Endothelial cell of umbilical vein (primary cell): ENCODE measurements at regions not wholly inside any gene's neighbourhood (a gene's known extent, or its start where the extent isn't known, plus 50 kb on each side); places are given as distances from the start of the nearest gene placed in this dataset.

ENCODE experiments used
- BruUV-seq: library from RNA; stranded (reverse); fragments of 400-500 nt; replicated peaks from 2 replicates; lab custom pipeline; 2021; lab: Mats Ljungman, UMichigan
- CTCF ChIA-PET: fragments of 300-600, 350-600 bp; sonication (Branson Sonifier 250); formaldehyde crosslinking; loops from one replicate; lab custom pipeline; 2021; ENCODE audit warnings: antibody characterized with exemption, inconsistent platforms; lab: Charles Lee
- POLR2A ChIA-PET: fragments of 300-600, 350-600 bp; sonication (Branson Sonifier 250); formaldehyde crosslinking; loops from one replicate; lab custom pipeline; 2021; ENCODE audit warnings: antibody characterized with exemption, inconsistent platforms; lab: Charles Lee
- DNase-seq: peaks from one replicate; pipeline ENCODE4 v3.0.0-alpha.2; 2011; ENCODE audit warnings: low read depth, low spot score
- FAIRE-seq: peaks from 2 replicates; lab custom pipeline; 2011; peaks lifted over from hg19 to GRCh38; lab: Jason Lieb, UNC
- H2AFZ ChIP-seq: 2 replicates; pipeline ENCODE4 v1.6.0; 2012; ENCODE audit warnings: low read depth, low read length, control low read depth, inconsistent platforms
- H3K27ac ChIP-seq: 2 replicates; pipeline ENCODE4 v1.5.1; 2011; ENCODE audit warnings: low read depth, mild to moderate bottlenecking, control low read depth, low read length, moderate library complexity; ENCODE audit not compliant: insufficient read depth
- H3K27me3 ChIP-seq, 2 experiments: 2 replicates each; pipeline versions ENCODE4 v1.6.0 to v1.6.1; 2011; ENCODE audit warnings: low read length in 2 of 2, mixed read lengths in 1 of 2; ENCODE audit not compliant: control insufficient read depth in 2 of 2, insufficient read depth in 2 of 2
- H3K36me3 ChIP-seq, 2 experiments: 2 replicates in 1 of 2; 3 replicates in 1 of 2; pipeline ENCODE4 v1.5.1; 2011; ENCODE audit warnings: low read length in 2 of 2, mild to moderate bottlenecking in 1 of 2, moderate library complexity in 1 of 2; ENCODE audit not compliant: control insufficient read depth in 2 of 2, insufficient read depth in 2 of 2; ENCODE audit errors: extremely low read depth in 1 of 2
- H3K4me1 ChIP-seq: 3 replicates; pipeline ENCODE4 v1.5.1; 2011; ENCODE audit warnings: mild to moderate bottlenecking, low read length; ENCODE audit not compliant: control insufficient read depth, insufficient read depth; ENCODE audit errors: extremely low read depth
- H3K4me2 ChIP-seq: 2 replicates; pipeline ENCODE4 v1.6.1; 2011; ENCODE audit warnings: low read length, control low read depth, mixed read lengths; ENCODE audit not compliant: insufficient read depth
- H3K4me3 ChIP-seq, 3 experiments: fragments of 200-600 bp in 1 of 3; sonication (generic), shearing (Covaris generic) in 1 of 3; replicated peaks in 1 of 3; 2 replicates each; pipeline ENCODE4 v1.5.1; 2011 to 2016; ENCODE audit warnings: control low read depth in 3 of 3, low read length in 3 of 3, mild to moderate bottlenecking in 2 of 3, inconsistent platforms in 1 of 3, low read depth in 1 of 3, moderate library complexity in 1 of 3; ENCODE audit not compliant: insufficient read depth in 1 of 3
- H3K79me2 ChIP-seq: 2 replicates; pipeline ENCODE4 v1.6.0; 2012; ENCODE audit warnings: low read length, inconsistent platforms; ENCODE audit not compliant: control insufficient read depth, insufficient read depth
- H3K9ac ChIP-seq: replicated peaks from 2 replicates; pipeline ENCODE3; 2011; ENCODE audit warnings: low read length, control low read depth; ENCODE audit not compliant: insufficient read depth; ENCODE audit errors: extremely low read depth
- H3K9me1 ChIP-seq: replicated peaks from 3 replicates; pipeline ENCODE4 v1.6.0; 2011; ENCODE audit warnings: mild to moderate bottlenecking, low read length; ENCODE audit not compliant: control insufficient read depth, insufficient read depth; ENCODE audit errors: extremely low read depth
- H3K9me3 ChIP-seq: replicated peaks from 2 replicates; pipeline ENCODE4 v1.5.1; 2012; ENCODE audit warnings: low read length, inconsistent platforms; ENCODE audit not compliant: control insufficient read depth, insufficient read depth
- H4K20me1 ChIP-seq: replicated peaks from 2 replicates; pipeline ENCODE3; 2011; ENCODE audit warnings: mild to moderate bottlenecking, low read length; ENCODE audit not compliant: control insufficient read depth, insufficient read depth; ENCODE audit errors: extremely low read depth
- CTCF ChIP-seq, 2 donors: IDR thresholded peaks; 1 replicate in 1 of 2; 2 replicates in 1 of 2; pipeline ENCODE4 v1.5.1; 2011; ENCODE audit warnings: low read length in 2 of 2, mild to moderate bottlenecking in 2 of 2, moderate library complexity in 2 of 2, control low read depth in 1 of 2, inconsistent platforms in 1 of 2, low read depth in 1 of 2; ENCODE audit not compliant: insufficient read depth in 1 of 2; ENCODE audit errors: extremely low read depth in 1 of 2
- EZH2 ChIP-seq: IDR thresholded peaks from 2 replicates; pipeline ENCODE4 v1.6.1; 2012; ENCODE audit warnings: borderline replicate concordance, low read depth, mild to moderate bottlenecking, moderate library complexity, low read length, inconsistent platforms; ENCODE audit not compliant: severe bottlenecking
- FOS ChIP-seq: IDR thresholded peaks from 2 replicates; pipeline ENCODE4 v1.6.1; 2011; ENCODE audit warnings: mild to moderate bottlenecking, low read length, moderate library complexity, borderline replicate concordance; ENCODE audit not compliant: insufficient read depth
- GATA2 ChIP-seq: IDR thresholded peaks from 2 replicates; pipeline ENCODE4 v1.7.0; 2011; ENCODE audit warnings: low read depth, mild to moderate bottlenecking, moderate library complexity, mixed read lengths, low read length; ENCODE audit not compliant: insufficient read length, insufficient read depth
- JUN ChIP-seq: IDR thresholded peaks from 2 replicates; pipeline ENCODE4 v1.6.1; 2011; ENCODE audit warnings: borderline replicate concordance, low read depth; ENCODE audit not compliant: insufficient read length, insufficient read depth
- MAX ChIP-seq: IDR thresholded peaks from 2 replicates; pipeline ENCODE4 v1.6.1; 2011; ENCODE audit not compliant: insufficient read depth, insufficient read length
- MYC ChIP-seq: IDR thresholded peaks from one replicate; pipeline ENCODE4 v1.6.1; 2011; ENCODE audit warnings: mild to moderate bottlenecking, low read depth, low read length
- POLR2A ChIP-seq: IDR thresholded peaks from 2 replicates; pipeline ENCODE4 v1.6.1; 2012; ENCODE audit warnings: low read depth, mild to moderate bottlenecking, control low read depth, low read length
- POLR2AphosphoS5 ChIP-seq: IDR thresholded peaks from 2 replicates; pipeline ENCODE4 v1.6.1; 2012; ENCODE audit warnings: low read depth, mild to moderate bottlenecking, control low read depth, low read length, moderate library complexity; ENCODE audit not compliant: insufficient read depth
- dilution Hi-C: fragments of 300-500 bp; cut with MboI; formaldehyde crosslinking; loops from one replicate; pipeline ENCODE4 v1.15.0; 2019; ENCODE audit warnings: low sequenced_read_pairs; ENCODE audit not compliant: extremely low pct_ligation_motif_present
- intact Hi-C: fragments of 100-400 bp; cut with micrococcal nuclease; formaldehyde crosslinking; loops from one replicate; pipeline ENCODE4 v1.10.0; 2022

- intact Hi-C loops (no loop called here), dilution Hi-C loops (no loop called here)
- H2AFZ ChIP-seq: no peak overlapping the region
- no peaks in the 10 kb centered on the region for H3K9me3 ChIP-seq
- H3K27me3 ChIP-seq: no peaks in the 10 kb centered on the region
- H3K4me3 ChIP-seq: no peak overlapping the region
- ChIA-PET CTCF (interaction anchor here (1.9 kb wide), 1 partner anchor 15 kb away, joined by 6 read pairs; no protein-coding TSS in a partner anchor), POLR2A (no interaction called here)
- H4K20me1 ChIP-seq: no peaks in the 10 kb centered on the region
- FAIRE-seq: no peak
- H3K9ac ChIP-seq: no peak overlapping the region
- no peak for DNase-seq
- no peaks in the 10 kb centered on the region for H3K36me3 ChIP-seq
- no peaks in the 10 kb centered on the region for H3K4me1 ChIP-seq
- BruUV-seq: no TSS peak
- no peak overlapping the region for H3K4me2 ChIP-seq
- TF ChIP-seq CTCF (IDR thresholded peaks at IDR 0.05; ENCODE audit: extremely low read depth in 1 of 2, insufficient read depth in 1 of 2, low read depth in 1 of 2, low read length in 2 of 2) (no peak), POLR2A (no peak), MYC (no peak), MAX (no peak), FOS (no peak), EZH2 (no peak), POLR2AphosphoS5 (no peak), JUN (no peak), GATA2 (no peak)
- no peak overlapping the region for H3K27ac ChIP-seq
- H3K9me1 ChIP-seq: no peaks in the 10 kb centered on the region
- H3K79me2 ChIP-seq: no peaks in the 10 kb centered on the region
These were observed 1183.9 kb downstream of the DIAPH3 start for GRCh38 chr13:58979851-58980250.
